ENCODE measurements at regions not wholly inside any gene's neighbourhood (a gene's known extent, or its start where the extent isn't known, plus 50 kb on each side); places are given as distances from the start of the nearest gene placed in this dataset.

- ATAC-seq = no peak
- Mint-ChIP-seq H3K4me1 (no peaks in the 10 kb centered on the region), H3K36me3 (no peaks in the 10 kb centered on the region), H3K4me3 (no peak overlapping the region), H3K27me3 (ENCODE audit: low read depth in 2 of 2) (peaks cover 0 to 8% of the 10 kb centered on the region in 2 donors), H3K9me3 (no peaks in the 10 kb centered on the region), H3K27ac (no peak overlapping the region)
- H3K9me3 ChIP-seq (ENCODE audit: control insufficient read depth, insufficient read depth, low read length) = no peaks in the 10 kb centered on the region
- no peaks in the 10 kb centered on the region for H3K4me1 ChIP-seq (ENCODE audit: control insufficient read depth, insufficient read depth, low read length)
- intact Hi-C loops (cut with micrococcal nuclease) = no loop called here
- DNase-seq = no peak
- H3K27ac ChIP-seq (ENCODE audit: low read length) = no peak overlapping the region
- H3K36me3 ChIP-seq (ENCODE audit: control insufficient read depth, insufficient read depth, low read length) = no peaks in the 10 kb centered on the region
- TF ChIP-seq CTCF (IDR thresholded peaks at IDR 0.05) = no peak
- H3K27me3 ChIP-seq (ENCODE audit: control insufficient read depth, insufficient read depth, low read length) = no peaks in the 10 kb centered on the region
- WGBS (ENCODE audit: insufficient coverage) = 75% methylated on average over 3 of the region's 4 CpGs
- H3K4me3 ChIP-seq (ENCODE audit: low read length) = no peak overlapping the region
Observed at GRCh38 chr10:50968386-50969091, 83.1 kb upstream of the A1CF start.

DNA sequence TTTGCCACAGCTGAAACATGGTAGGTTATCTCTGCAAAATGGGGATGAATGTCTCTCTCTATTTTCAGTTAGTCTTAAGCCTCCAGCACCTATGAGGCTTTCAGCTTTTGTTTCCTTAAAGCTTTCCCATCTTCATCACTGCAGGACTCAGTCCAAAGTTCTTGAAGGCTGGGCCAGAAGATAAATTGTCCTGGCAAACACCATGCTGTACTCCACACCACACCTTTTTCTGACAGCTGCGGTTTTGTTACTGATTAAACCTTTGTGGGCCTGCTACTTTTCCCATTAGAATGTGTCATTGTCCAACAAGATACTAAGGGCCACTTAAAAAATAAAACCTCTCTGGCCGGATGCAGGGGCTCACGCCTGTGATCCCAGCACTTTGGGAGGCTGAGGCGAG, 87.2 kb upstream of the A1CF start:
- 93% methylated on average over 4 of the region's 4 CpGs for WGBS (ENCODE audit: insufficient coverage)
- Histone ChIP-seq H3K9me3 (ENCODE audit: control insufficient read depth, insufficient read depth, low read length) (no peaks in the 10 kb centered on the region), H3K4me3 (ENCODE audit: low read length) (no peak overlapping the region), H3K27me3 (ENCODE audit: control insufficient read depth, insufficient read depth, low read length) (no peaks in the 10 kb centered on the region), H3K36me3 (ENCODE audit: control insufficient read depth, insufficient read depth, low read length) (no peaks in the 10 kb centered on the region), H3K4me1 (ENCODE audit: control insufficient read depth, insufficient read depth, low read length) (no peaks in the 10 kb centered on the region), H3K27ac (ENCODE audit: low read length) (no peak overlapping the region)
- no peaks in the 10 kb centered on the region for H3K36me3 Mint-ChIP-seq
- no peak overlapping the region for H3K4me3 Mint-ChIP-seq
- no peak for DNase-seq
- H3K27ac Mint-ChIP-seq = no peak overlapping the region
- TF ChIP-seq CTCF (IDR thresholded peaks at IDR 0.05) = no peak
- no peaks in the 10 kb centered on the region for H3K4me1 Mint-ChIP-seq
- intact Hi-C loops (cut with micrococcal nuclease) = no loop called here
- no peaks in the 10 kb centered on the region for H3K9me3 Mint-ChIP-seq
- no peak for ATAC-seq
- peaks cover 2 to 8% of the 10 kb centered on the region in 2 donors for H3K27me3 Mint-ChIP-seq (ENCODE audit: low read depth in 2 of 2)

DNA sequence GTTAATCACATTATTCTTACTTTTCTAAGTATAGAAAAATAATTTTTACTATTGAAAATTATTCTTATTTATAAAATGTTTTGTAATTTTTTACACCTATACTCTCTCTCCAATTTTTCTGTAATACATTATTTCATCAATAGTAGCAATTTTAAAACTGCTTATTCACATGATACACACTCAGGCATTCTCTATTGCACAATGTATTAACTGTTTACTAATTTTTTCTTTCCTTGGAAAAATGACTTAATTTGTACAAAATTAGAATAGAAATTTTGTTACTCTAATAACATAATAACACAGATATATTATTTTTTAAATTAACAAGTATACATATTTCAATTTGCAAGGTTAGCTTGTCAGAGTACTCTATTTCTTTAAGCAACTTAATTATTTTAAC, 92.9 kb upstream of the PRKG1 start:
- H3K36me3 Mint-ChIP-seq = no peaks in the 10 kb centered on the region
- ATAC-seq (no peak), DNase-seq (no peak)
- Histone ChIP-seq H3K4me3 (ENCODE audit: low read length) (no peak overlapping the region), H3K27ac (ENCODE audit: low read length) (no peak overlapping the region), H3K4me1 (ENCODE audit: control insufficient read depth, insufficient read depth, low read length) (no peaks in the 10 kb centered on the region), H3K27me3 (ENCODE audit: control insufficient read depth, insufficient read depth, low read length) (no peaks in the 10 kb centered on the region), H3K36me3 (ENCODE audit: control insufficient read depth, insufficient read depth, low read length) (no peaks in the 10 kb centered on the region), H3K9me3 (ENCODE audit: control insufficient read depth, insufficient read depth, low read length) (no peaks in the 10 kb centered on the region)
- intact Hi-C loops (cut with micrococcal nuclease) = no loop called here
- no peaks in the 10 kb centered on the region for H3K9me3 Mint-ChIP-seq
- peaks cover 0 to 2% of the 10 kb centered on the region in 2 donors for H3K27me3 Mint-ChIP-seq (ENCODE audit: low read depth in 2 of 2)
- H3K4me1 Mint-ChIP-seq = no peaks in the 10 kb centered on the region
- no peak for TF ChIP-seq CTCF (IDR thresholded peaks at IDR 0.05)
- no peak overlapping the region for H3K27ac Mint-ChIP-seq
- H3K4me3 Mint-ChIP-seq = no peak overlapping the region

DNA sequence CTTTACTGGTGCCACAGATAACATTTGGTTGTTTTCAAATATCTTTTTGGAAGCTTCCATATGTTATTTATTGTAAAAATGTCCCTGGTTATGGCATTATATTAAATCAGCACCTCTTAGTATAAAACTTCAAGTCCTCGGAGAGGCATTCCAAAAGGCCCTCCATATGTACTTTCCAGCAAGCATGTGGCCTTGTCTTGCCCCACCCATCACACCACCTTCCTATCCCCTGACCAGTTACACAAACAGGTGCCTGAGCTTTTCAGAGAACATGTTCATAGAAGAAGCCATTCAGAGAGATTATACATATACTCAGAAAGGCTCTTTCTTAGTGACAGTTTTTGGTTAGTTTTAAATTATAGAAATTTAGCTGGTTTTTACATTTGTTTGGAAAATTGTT, 92.4 kb upstream of the PRKG1 start:
- TF ChIP-seq CTCF (IDR thresholded peaks at IDR 0.05) = no peak
- WGBS (ENCODE audit: insufficient coverage) = 93% methylated on average over 1 of the region's 1 CpG
- Histone ChIP-seq H3K4me1 (ENCODE audit: control insufficient read depth, insufficient read depth, low read length) (no peaks in the 10 kb centered on the region), H3K27me3 (ENCODE audit: control insufficient read depth, insufficient read depth, low read length) (no peaks in the 10 kb centered on the region), H3K36me3 (ENCODE audit: control insufficient read depth, insufficient read depth, low read length) (no peaks in the 10 kb centered on the region), H3K9me3 (ENCODE audit: control insufficient read depth, insufficient read depth, low read length) (no peaks in the 10 kb centered on the region), H3K27ac (ENCODE audit: low read length) (no peak overlapping the region), H3K4me3 (ENCODE audit: low read length) (no peak overlapping the region)
- H3K27ac Mint-ChIP-seq = no peak overlapping the region
- H3K4me3 Mint-ChIP-seq = no peak overlapping the region
- H3K4me1 Mint-ChIP-seq = no peaks in the 10 kb centered on the region
- no peaks in the 10 kb centered on the region for H3K36me3 Mint-ChIP-seq
- no peaks in the 10 kb centered on the region for H3K9me3 Mint-ChIP-seq
- DNase-seq (no peak), ATAC-seq (no peak)
- intact Hi-C loops (cut with micrococcal nuclease) = no loop called here
- peaks cover 2 to 3% of the 10 kb centered on the region in 2 donors for H3K27me3 Mint-ChIP-seq (ENCODE audit: low read depth in 2 of 2)
